ENCODE measurements at regions not wholly inside any gene's neighbourhood (a gene's known extent, or its start where the extent isn't known, plus 50 kb on each side); places are given as distances from the start of the nearest gene placed in this dataset.
"Not testable (repeated sequence)": the region's sequence is repeated elsewhere in the genome, so short reads cannot be mapped to it uniquely, and the experiment has no call there.

- DNase-seq = no peak
Measured at GRCh38 chr6:78243519-78243918, 590.7 kb downstream of the MEI4 start.

DNA sequence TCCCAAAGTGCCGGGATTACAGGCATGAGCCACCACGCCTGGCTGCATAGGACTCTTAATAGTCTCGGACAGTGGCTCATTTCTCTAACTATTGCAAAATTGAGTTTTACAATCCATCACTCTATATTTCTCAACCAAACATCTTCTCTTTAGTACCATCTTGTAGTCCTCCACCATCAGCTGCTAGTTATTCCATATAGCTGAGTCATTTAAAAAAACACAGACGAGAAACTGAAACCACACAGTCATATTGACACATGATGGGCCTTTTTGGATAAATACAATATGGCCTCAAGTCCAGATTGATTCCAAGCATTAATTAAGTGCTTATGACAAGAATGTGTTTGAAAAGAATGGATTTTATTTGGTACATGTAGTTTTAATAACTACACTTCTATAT lies 599.1 kb downstream of the MEI4 start:
- no peak for DNase-seq

DNA sequence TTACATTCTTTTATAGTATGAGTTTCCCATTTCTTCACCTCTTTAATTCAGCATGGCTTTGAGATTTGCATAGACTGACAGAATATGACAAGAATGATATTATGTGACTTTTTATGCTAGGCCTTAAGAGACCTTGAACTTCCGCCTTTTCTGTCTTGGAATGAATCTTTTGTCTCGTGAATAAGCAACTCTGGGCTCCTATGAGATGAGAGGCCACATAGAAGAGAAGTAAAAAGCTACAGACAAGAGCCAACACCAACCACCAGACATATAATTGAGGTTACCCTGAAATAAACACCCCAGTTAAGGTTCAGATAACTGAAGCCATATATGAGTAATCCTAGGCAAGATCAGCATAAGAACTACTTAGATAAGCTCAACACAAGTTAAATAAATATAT lies 600.8 kb downstream of the MEI4 start:
- no peak for DNase-seq

DNA sequence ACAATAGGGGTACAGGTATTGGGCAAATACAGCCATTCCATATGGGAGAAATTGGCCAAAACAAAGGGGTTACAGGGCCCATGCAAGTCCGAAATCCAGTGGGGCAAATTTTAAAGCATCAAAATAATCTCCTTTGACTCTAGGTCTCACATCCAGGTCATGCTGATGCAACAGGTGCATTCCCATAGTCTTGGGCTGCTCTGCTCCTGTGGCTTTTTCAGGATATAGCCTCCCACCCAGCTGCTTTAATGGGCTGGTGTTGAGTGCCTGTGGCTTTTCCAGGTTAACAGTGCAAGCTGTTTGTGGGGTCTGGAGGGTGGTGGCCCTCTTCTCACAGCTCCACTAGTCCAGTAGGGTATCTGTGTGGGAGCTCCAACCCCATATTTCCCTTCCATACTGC lies 607.1 kb downstream of the MEI4 start:
- DNase-seq = no peak

- DNase-seq = not testable (repeated sequence)
Measured at GRCh38 chr6:78260427-78260826, 606.9 kb upstream of the IRAK1BP1 start.

GRCh38 chr6:78268591-78269452 lies 598.5 kb upstream of the IRAK1BP1 start:
- no peak for DNase-seq

- no peak for DNase-seq
Measured at GRCh38 chr6:78300885-78301284, 566.5 kb upstream of the IRAK1BP1 start.

DNA sequence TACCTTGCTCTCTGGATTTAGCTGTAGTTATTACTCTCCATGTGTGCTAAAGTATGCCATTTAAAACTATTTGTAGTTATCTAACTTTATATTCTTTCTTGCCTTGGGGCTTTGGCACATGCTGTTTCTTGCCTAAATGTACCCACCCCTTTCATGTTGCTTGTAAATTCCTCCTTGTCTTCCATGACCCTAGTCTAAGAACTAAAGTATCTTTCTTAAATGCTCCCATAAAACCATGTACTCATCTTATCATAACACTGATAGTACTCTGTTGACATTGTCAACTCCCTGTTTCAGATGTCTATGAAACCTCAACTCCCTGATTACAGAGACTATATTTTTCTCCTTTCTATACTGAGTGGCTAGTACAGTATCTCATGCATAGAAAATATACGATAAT lies 564.9 kb upstream of the IRAK1BP1 start:
- DNase-seq = no peak

- no peak for DNase-seq
Measured at GRCh38 chr6:78308025-78308424, 559.3 kb upstream of the IRAK1BP1 start.

DNA sequence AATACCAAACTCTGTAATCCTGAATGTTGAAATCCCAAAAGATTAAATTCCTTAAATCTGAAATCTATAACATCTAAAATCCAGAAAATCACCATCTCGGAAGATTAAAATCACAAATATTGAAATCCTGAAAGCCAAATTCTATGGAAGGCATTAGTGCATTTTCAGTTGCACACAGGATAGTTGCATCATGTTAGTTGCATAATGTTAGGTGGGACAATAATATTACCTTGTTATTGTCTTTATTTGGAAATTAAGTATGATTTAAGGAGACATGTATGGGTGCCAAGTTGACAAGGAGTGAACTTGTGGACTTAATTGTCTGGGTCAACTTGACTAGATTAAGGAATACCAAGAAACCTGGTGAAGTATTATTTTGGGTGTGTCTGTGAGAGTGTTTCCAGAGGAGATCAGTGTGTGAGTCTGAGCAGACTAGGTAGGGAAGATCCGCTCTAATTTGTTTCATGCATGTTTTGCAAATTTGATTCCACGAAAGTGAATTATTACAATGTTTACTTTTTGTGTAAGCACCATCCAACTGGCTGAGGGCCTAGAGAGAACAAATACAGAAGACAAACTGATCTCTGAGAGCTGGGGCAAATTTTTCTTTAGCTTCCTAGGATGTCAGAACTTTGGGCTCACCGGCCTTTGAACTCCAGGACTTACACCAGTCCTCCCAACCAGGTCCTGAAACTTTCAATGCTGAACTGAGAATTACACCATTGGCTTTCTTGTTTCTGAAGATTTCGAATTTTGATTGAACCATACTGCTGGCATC lies 545.1 kb upstream of the IRAK1BP1 start:
- no peak for DNase-seq

DNA sequence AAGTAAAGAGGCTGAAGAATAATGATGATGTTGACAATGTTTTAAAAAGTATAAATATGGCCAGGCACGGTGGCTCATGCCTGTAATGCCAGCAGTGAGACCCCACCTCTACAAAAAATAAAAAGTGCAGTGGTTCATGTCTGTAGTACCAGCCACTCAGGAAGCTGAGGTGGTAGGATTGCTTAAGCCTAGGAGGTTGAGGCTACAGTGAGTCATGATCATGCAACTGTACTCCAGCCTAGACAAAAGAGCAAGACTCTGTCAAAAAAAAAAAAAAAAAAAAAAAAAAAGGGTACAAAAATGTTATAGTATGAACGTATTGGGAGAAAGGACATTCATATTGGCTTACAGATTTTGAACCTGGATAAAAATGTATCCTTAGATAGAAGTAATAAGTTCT lies 543.1 kb upstream of the IRAK1BP1 start:
- DNase-seq = no peak

- no peak for DNase-seq
Measured at GRCh38 chr6:78340755-78341154, 526.6 kb upstream of the IRAK1BP1 start.

DNA sequence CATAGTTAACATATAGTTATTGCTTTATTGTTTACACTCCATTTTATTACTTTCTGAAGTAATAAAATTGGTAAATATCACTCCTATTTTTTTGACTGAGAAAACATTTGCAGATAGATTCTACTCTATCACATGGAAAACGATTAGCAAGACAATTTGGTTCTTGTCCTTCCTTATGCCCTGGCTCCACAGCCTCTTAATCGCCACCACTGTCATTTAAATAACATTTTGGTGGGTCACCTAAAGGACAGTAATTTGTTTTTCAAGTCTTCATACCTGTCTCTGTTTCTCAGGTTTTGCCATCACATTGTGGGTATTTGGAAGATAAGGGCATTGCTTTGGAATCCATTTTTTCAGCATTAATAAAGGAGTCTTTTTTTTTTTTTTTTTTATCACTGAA lies 521.5 kb upstream of the IRAK1BP1 start:
- no peak for DNase-seq

- no peak for DNase-seq
Measured at GRCh38 chr6:78347191-78347916, 520.0 kb upstream of the IRAK1BP1 start.

DNA sequence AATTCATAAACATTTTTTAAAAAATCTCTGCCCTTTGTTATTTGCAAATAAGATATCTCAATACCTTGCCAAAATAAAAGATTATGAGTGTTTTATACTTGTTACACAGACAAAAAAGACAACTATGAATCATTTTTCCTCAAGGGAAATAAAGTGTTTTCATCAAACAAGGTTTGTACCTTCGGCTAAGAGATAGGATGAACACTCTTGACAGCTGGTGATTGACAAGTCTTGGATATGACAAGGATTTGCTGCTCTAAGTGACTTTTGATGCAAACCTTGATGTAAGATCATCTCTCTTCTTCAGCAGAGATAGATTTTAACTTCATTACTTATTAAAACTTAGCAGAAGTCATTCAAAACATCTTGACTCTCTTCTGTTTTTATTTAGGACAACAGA lies 514.3 kb upstream of the IRAK1BP1 start:
- DNase-seq = no peak

DNA sequence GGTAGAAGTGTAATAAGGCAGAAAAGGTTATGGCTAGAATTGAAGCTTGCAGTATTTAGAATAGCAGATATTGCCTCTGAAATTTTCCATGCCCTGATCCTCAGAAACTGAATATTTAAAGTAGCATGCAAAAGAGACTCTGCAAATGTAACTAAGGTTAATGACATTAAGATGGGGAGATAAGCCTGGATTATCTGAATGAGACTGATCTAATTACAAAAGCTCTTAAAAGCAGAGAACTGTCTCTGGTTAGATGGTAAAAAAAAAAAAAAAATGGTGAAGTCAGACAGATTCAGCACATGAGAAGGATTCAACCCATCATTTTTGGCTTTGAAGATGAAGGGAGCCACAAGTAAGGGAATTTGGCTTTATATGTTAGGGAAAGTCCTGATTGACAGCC lies 503.7 kb upstream of the IRAK1BP1 start:
- DNase-seq = no peak

DNA sequence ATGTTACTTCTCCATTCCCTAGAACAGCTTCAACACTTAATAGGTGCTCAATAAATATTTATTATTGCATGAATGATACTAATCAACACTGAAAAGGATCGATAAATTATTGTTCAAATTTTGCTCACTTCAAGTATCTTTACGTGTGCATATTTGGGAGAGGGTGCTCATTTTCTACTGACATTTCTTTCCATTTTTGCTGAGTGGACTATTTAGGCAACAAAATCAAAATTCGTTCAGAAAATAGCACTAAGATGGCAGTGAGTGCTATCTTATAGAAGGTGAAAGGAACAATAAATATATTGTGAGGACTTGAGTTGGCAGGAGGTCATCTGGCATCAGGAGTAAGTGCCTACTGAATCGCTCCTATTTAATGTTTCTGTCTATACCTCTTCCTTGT lies 501.9 kb upstream of the IRAK1BP1 start:
- no peak for DNase-seq

- DNase-seq = no peak
Measured at GRCh38 chr6:78377056-78377455, 490.3 kb upstream of the IRAK1BP1 start.

GRCh38 chr6:78379982-78380381 lies 487.4 kb upstream of the IRAK1BP1 start:
- no peak for DNase-seq

- no peak for DNase-seq
Measured at GRCh38 chr6:78380541-78380940, 486.8 kb upstream of the IRAK1BP1 start.

DNA sequence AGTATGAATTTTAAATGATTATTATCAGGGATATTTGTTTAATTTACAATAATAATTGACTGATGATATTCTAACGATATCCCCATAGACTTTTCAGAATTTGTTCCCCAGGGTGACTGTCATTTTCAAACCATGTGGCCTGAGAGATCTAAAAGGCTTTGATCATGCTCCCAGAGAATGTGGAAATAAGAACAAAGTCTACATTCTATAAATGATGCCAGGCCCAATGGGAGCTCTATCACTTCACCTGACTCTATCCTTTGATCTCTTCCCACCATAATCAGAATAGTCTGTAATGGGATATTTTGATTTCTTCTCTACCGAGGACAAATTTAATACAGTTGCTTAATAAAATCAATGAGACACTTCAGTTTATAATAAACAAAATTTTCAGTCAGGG lies 483.4 kb upstream of the IRAK1BP1 start:
- no peak for DNase-seq

- DNase-seq = not testable (repeated sequence)
Measured at GRCh38 chr6:78386854-78387253, 480.5 kb upstream of the IRAK1BP1 start.

DNA sequence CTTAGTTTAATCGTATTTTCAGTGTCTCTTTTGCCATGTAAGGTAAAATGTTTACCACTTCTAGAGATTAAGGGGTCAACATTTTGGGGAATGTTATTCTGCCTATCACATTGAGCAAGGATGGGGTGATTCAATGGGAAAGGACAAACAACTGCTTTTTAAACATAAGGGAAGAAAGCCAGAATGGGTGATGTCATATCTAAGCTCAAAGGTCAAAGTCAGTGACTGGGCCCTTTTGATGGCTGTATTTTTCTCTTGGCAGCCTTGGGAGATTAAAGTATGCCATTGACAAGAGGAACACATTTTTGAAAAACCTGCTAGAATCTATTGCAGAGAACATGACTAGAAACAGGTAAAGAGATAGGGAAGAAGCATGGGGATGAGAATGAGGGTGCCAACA lies 477.3 kb upstream of the IRAK1BP1 start:
- DNase-seq = no peak

- no peak for DNase-seq
Measured at GRCh38 chr6:78397499-78397898, 469.9 kb upstream of the IRAK1BP1 start.
